H1 (cell line): ENCODE measurements at regions not wholly inside any gene's neighbourhood (a gene's known extent, or its start where the extent isn't known, plus 50 kb on each side); places are given as distances from the start of the nearest gene placed in this dataset.
A peak's percentile ranks its signal among the peaks of the same experiment; 100 is the strongest.

Experiments
- CTCF ChIA-PET: fragments of 300-600 bp; sonication (Branson Sonifier 250); formaldehyde crosslinking; loops from one replicate; lab custom pipeline; 2021; ENCODE audit not compliant: partially characterized antibody; lab: Charles Lee
- POLR2A ChIA-PET: fragments of 300-600 bp; sonication (Branson Sonifier 250); formaldehyde crosslinking; loops from one replicate; lab custom pipeline; 2021; ENCODE audit warnings: inconsistent platforms; ENCODE audit not compliant: partially characterized antibody; lab: Charles Lee
- DNase-seq, 2 experiments: peaks; one replicate each; pipeline versions ENCODE4 v3.0.0 to v3.0.0-alpha.2; 2010 to 2022; ENCODE audit warnings: low spot score in 2 of 2, low read depth in 1 of 2, mixed read lengths in 1 of 2
- FAIRE-seq: peaks from 2 replicates; lab custom pipeline; 2011; peaks lifted over from hg19 to GRCh38; lab: Jason Lieb, UNC
- H2AFZ ChIP-seq: 2 replicates; pipeline ENCODE4 v1.8.1; 2012; ENCODE audit warnings: low read length, inconsistent platforms
- H2AK5ac ChIP-seq: 2 replicates; pipeline ENCODE4 v1.6.1; 2013; ENCODE audit warnings: low read depth, low read length
- H2BK120ac ChIP-seq: replicated peaks from 2 replicates; pipeline ENCODE3; 2013; ENCODE audit warnings: low read depth, low read length, inconsistent platforms
- H2BK12ac ChIP-seq: 2 replicates; pipeline ENCODE4 v1.6.1; 2013; ENCODE audit warnings: low read depth, low read length
- H2BK15ac ChIP-seq: 2 replicates; pipeline ENCODE4 v1.6.1; 2013; ENCODE audit warnings: low read length
- H2BK20ac ChIP-seq: 2 replicates; pipeline ENCODE4 v1.6.1; 2013; ENCODE audit warnings: low read length
- H2BK5ac ChIP-seq: 2 replicates; pipeline ENCODE4 v1.6.1; 2013; ENCODE audit warnings: low read depth, low read length
- H3K14ac ChIP-seq: 2 replicates; pipeline ENCODE4 v1.6.1; 2013; ENCODE audit warnings: inconsistent platforms; ENCODE audit not compliant: insufficient read length
- H3K18ac ChIP-seq: 2 replicates; pipeline ENCODE4 v1.6.1; 2013; ENCODE audit warnings: low read length; ENCODE audit errors: extremely low read depth
- H3K23ac ChIP-seq: 2 replicates; pipeline ENCODE4 v1.6.1; 2013; ENCODE audit warnings: inconsistent platforms; ENCODE audit not compliant: insufficient read length
- H3K23me2 ChIP-seq: 2 replicates; pipeline ENCODE4 v1.6.1; 2013; ENCODE audit warnings: low read depth, low read length
- H3K27ac ChIP-seq: 2 replicates; pipeline ENCODE4 v1.6.1; 2011; ENCODE audit warnings: low read depth, low read length, inconsistent platforms
- H3K27me3 ChIP-seq, 4 experiments: replicated peaks in 1 of 4; 1 replicate in 1 of 4; 2 replicates in 3 of 4; pipeline versions ENCODE4 v1.6.1 to v1.8.1; 2011 to 2013; ENCODE audit warnings: low read length in 3 of 4, mild to moderate bottlenecking in 3 of 4, inconsistent platforms in 2 of 4, mixed read lengths in 2 of 4, moderate library complexity in 1 of 4; ENCODE audit not compliant: control insufficient read depth in 3 of 4, insufficient read depth in 3 of 4; ENCODE audit errors: extremely low read depth in 1 of 4
- H3K36me3 ChIP-seq, 4 experiments: 2 replicates each; pipeline versions ENCODE4 v1.6.1 to v1.8.1; 2011 to 2013; ENCODE audit warnings: mild to moderate bottlenecking in 4 of 4, low read length in 3 of 4, moderate library complexity in 2 of 4, control low read depth in 1 of 4, inconsistent platforms in 1 of 4; ENCODE audit not compliant: insufficient read depth in 4 of 4, control insufficient read depth in 2 of 4
- H3K4ac ChIP-seq: replicated peaks from 2 replicates; pipeline ENCODE3; 2013; ENCODE audit warnings: low read length, low read depth, mixed read lengths, inconsistent platforms; ENCODE audit not compliant: insufficient read length
- H3K4me1 ChIP-seq, 4 experiments: replicated peaks in 1 of 4; 1 replicate in 1 of 4; 2 replicates in 3 of 4; pipeline versions ENCODE4 v1.6.1 to v1.8.1; 2011 to 2013; ENCODE audit warnings: low read length in 3 of 4, inconsistent platforms in 2 of 4, mixed read lengths in 1 of 4; ENCODE audit not compliant: insufficient read depth in 4 of 4, control insufficient read depth in 3 of 4
- H3K4me2 ChIP-seq, 2 experiments: 2 replicates each; pipeline versions ENCODE4 v1.6.1 to v1.8.1; 2011 to 2013; ENCODE audit warnings: low read depth in 2 of 2, low read length in 2 of 2, control low read depth in 1 of 2, inconsistent platforms in 1 of 2, mild to moderate bottlenecking in 1 of 2; ENCODE audit not compliant: insufficient read depth in 1 of 2
- H3K4me3 ChIP-seq, 4 experiments: fragments of 200-600, 300-600 bp in 1 of 4; sonication (generic), shearing (Covaris generic), sonication (Bioruptor Twin) in 1 of 4; 2 replicates each; pipeline versions ENCODE4 v1.5.1 to v1.8.1; 2011 to 2016; ENCODE audit warnings: low read length in 4 of 4, low read depth in 3 of 4, control low read depth in 2 of 4, inconsistent platforms in 2 of 4, mild to moderate bottlenecking in 2 of 4, mixed read lengths in 1 of 4, moderate library complexity in 1 of 4; ENCODE audit not compliant: insufficient read depth in 2 of 4; ENCODE audit errors: extremely low read depth in 1 of 4
- H3K56ac ChIP-seq: replicated peaks from 2 replicates; pipeline ENCODE3; 2013; ENCODE audit warnings: low read depth, mild to moderate bottlenecking, mixed read lengths, low read length, inconsistent platforms; ENCODE audit not compliant: insufficient read length
- H3K79me1 ChIP-seq: 2 replicates; pipeline ENCODE4 v1.6.1; 2013; ENCODE audit warnings: low read depth, low read length, control low read depth
- H3K79me2 ChIP-seq, 2 experiments: 2 replicates each; pipeline versions ENCODE4 v1.6.1 to v1.8.1; 2012 to 2013; ENCODE audit warnings: low read length in 2 of 2, mild to moderate bottlenecking in 2 of 2, inconsistent platforms in 1 of 2; ENCODE audit not compliant: insufficient read depth in 2 of 2, control insufficient read depth in 1 of 2
- H3K9ac ChIP-seq, 4 experiments: replicated peaks in 1 of 4; 1 replicate in 1 of 4; 2 replicates in 3 of 4; pipeline versions ENCODE4 v1.6.1 to v1.8.1; 2011 to 2013; ENCODE audit warnings: low read depth in 3 of 4, low read length in 3 of 4, control low read depth in 2 of 4, mild to moderate bottlenecking in 2 of 4, moderate library complexity in 2 of 4, inconsistent platforms in 1 of 4; ENCODE audit errors: extremely low read depth in 1 of 4
- H3K9me3 ChIP-seq, 2 experiments: 2 replicates each; pipeline versions ENCODE4 v1.6.1 to v1.8.1; 2012 to 2013; ENCODE audit warnings: mild to moderate bottlenecking in 2 of 2, moderate library complexity in 2 of 2, control low read depth in 1 of 2, inconsistent platforms in 1 of 2, low read depth in 1 of 2, low read length in 1 of 2, mixed read lengths in 1 of 2; ENCODE audit not compliant: insufficient read depth in 2 of 2
- H4K20me1 ChIP-seq, 2 experiments: replicated peaks in 1 of 2; 2 replicates each; pipeline versions ENCODE3 to v1.8.1; 2011 to 2013; ENCODE audit warnings: inconsistent platforms in 2 of 2, low read length in 2 of 2, mild to moderate bottlenecking in 1 of 2; ENCODE audit not compliant: insufficient read depth in 2 of 2, control insufficient read depth in 1 of 2
- H4K5ac ChIP-seq: 2 replicates; pipeline ENCODE4 v1.6.1; 2013; ENCODE audit warnings: low read length, low read depth, mixed read lengths, inconsistent platforms; ENCODE audit not compliant: insufficient read length
- H4K8ac ChIP-seq: 2 replicates; pipeline ENCODE4 v1.8.0; 2013; ENCODE audit warnings: mild to moderate bottlenecking, moderate library complexity, low read length, inconsistent platforms; ENCODE audit not compliant: insufficient read depth; ENCODE audit errors: extremely low read depth
- H4K91ac ChIP-seq: replicated peaks from 2 replicates; pipeline ENCODE3; 2013; ENCODE audit warnings: low read length, mixed read lengths, inconsistent platforms; ENCODE audit not compliant: insufficient read length
- BACH1 ChIP-seq: IDR thresholded peaks from 2 replicates; pipeline ENCODE4 v1.6.1; 2012; ENCODE audit warnings: low read length, improper control_type of control experiment
- BRCA1 ChIP-seq: IDR thresholded peaks from 2 replicates; pipeline ENCODE4 v1.6.1; 2012; ENCODE audit warnings: low read depth, low read length, improper control_type of control experiment
- HDAC2 ChIP-seq, 2 experiments: fragments of 300-600 bp in 1 of 2; sonication (generic) in 1 of 2; IDR thresholded peaks; 2 replicates each; pipeline ENCODE4 v1.6.1; 2011 to 2012; ENCODE audit warnings: low read depth in 2 of 2, low read length in 2 of 2, mild to moderate bottlenecking in 2 of 2, moderate library complexity in 2 of 2, borderline replicate concordance in 1 of 2, inconsistent platforms in 1 of 2
- KDM1A ChIP-seq: fragments of 200-600, 300-600 bp; sonication (generic); IDR thresholded peaks from 2 replicates; pipeline ENCODE4 v1.7.1; 2016; ENCODE audit warnings: mild to moderate bottlenecking, low read length, borderline replicate concordance
- KDM4A ChIP-seq: IDR thresholded peaks from one replicate; pipeline ENCODE4 v1.7.1; 2012; ENCODE audit warnings: low read depth, mild to moderate bottlenecking, moderate library complexity, low read length, inconsistent platforms; ENCODE audit not compliant: severe bottlenecking
- POLR2AphosphoS5 ChIP-seq: IDR thresholded peaks from 2 replicates; pipeline ENCODE4 v1.6.1; 2011; ENCODE audit warnings: low read depth, low read length
- SIRT6 ChIP-seq: IDR thresholded peaks from one replicate; pipeline ENCODE4 v1.7.1; 2012; ENCODE audit warnings: low read length, inconsistent platforms
- TAF7 ChIP-seq: optimal IDR thresholded peaks from 2 replicates; pipeline ENCODE3; 2011; ENCODE audit warnings: low read depth, mild to moderate bottlenecking, inconsistent platforms, low read length, moderate library complexity, borderline replicate concordance
- TBP ChIP-seq: IDR thresholded peaks from 2 replicates; pipeline ENCODE4 v1.6.1; 2011; ENCODE audit warnings: low read depth, low read length, improper control_type of control experiment
- ZNF274 ChIP-seq: IDR thresholded peaks from 2 replicates; pipeline ENCODE4 v1.7.0; 2012; ENCODE audit warnings: low read length, borderline replicate concordance; ENCODE audit errors: extremely low read depth
- WGBS, 2 experiments: shearing (Covaris generic) in 1 of 2; methylation state at CpG; one replicate each; pipeline versions ENCODE4 v1.1.6 to v1.1.7; 2013 to 2015; ENCODE audit warnings: low lambda C conversion rate in 2 of 2, mixed read lengths in 2 of 2, inconsistent platforms in 1 of 2, low coverage in 1 of 2, missing lambda C conversion rate in 1 of 2; ENCODE audit not compliant: insufficient replicate concordance in 2 of 2, insufficient coverage in 1 of 2, insufficient read length in 1 of 2; ENCODE audit errors: extremely low coverage in 1 of 2, missing lambda C conversion rate in 1 of 2; 5-methylcytosine and 5-hydroxymethylcytosine counted together
- TF ChIP-seq, protein P1 (sequence below): IDR thresholded peaks from 2 replicates; pipeline ENCODE4 v1.6.1; 2011; ENCODE audit warnings: low read depth, mild to moderate bottlenecking, low read length; ENCODE audit not compliant: insufficient read depth

GRCh38 chr12:77229640-77230442, 164.5 kb upstream of the E2F7 start:
- Histone ChIP-seq H4K5ac (no peak overlapping the region), H3K4me3 (no peak overlapping the region), H2BK5ac (peak overlapping the region; percentile 8; the same call in 1 of the 2 replicates), H3K27me3 (no peaks in the 10 kb centered on the region), H2AK5ac (peak overlapping the region; percentile 88), H3K27ac (no peak overlapping the region), H4K8ac (no peak overlapping the region), H3K56ac (no peak overlapping the region), H3K14ac (no peak overlapping the region), H3K9ac (no peak overlapping the region), H4K91ac (no peak overlapping the region), H2BK15ac (no peak overlapping the region), H3K79me2 (no peaks in the 10 kb centered on the region), H3K18ac (no peak overlapping the region), H2BK12ac (no peak overlapping the region; the same call in 1 of the 2 replicates), H3K79me1 (no peaks in the 10 kb centered on the region), H3K23me2 (no peaks in the 10 kb centered on the region; the same call in 1 of the 2 replicates), H3K36me3 (no peaks in the 10 kb centered on the region), H4K20me1 (no peaks in the 10 kb centered on the region), H3K4me2 (peak overlapping the region; percentile 13 to 47; a peak in 1 of 4 replicates), H3K4ac (no peak overlapping the region), H2AFZ (no peak overlapping the region), H2BK120ac (no peak overlapping the region), H3K9me3 (no peaks in the 10 kb centered on the region), H2BK20ac (peak overlapping the region; percentile 24; the same call in 1 of the 2 replicates), H3K23ac (no peak overlapping the region), H3K4me1 (peaks cover 0 to 7% (median 3%) of the 10 kb centered on the region in 4 experiments; a peak in 3 of 7 replicates)
- TF ChIP-seq TBP (no peak), ZNF274 (no peak), HDAC2 (IDR thresholded peaks at IDR 0.05; ENCODE audit: borderline replicate concordance in 1 of 2, low read depth in 2 of 2, low read length in 2 of 2) (no peak), TAF7 (no peak), POLR2AphosphoS5 (no peak), KDM1A (no peak), SIRT6 (no peak), BACH1 (no peak), BRCA1 (no peak), KDM4A (no peak)
- TF ChIP-seq, protein P1, sequence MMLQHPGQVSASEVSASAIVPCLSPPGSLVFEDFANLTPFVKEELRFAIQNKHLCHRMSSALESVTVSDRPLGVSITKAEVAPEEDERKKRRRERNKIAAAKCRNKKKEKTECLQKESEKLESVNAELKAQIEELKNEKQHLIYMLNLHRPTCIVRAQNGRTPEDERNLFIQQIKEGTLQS = no peak
- POLR2A ChIA-PET = no interaction called here
- WGBS, 2 experiments = 60% methylated on average over 6 of the region's 6 CpGs; no CpG with 5 or more reads in 1 of the 2 experiments
- FAIRE-seq (no peak), DNase-seq (no peak)
- CTCF ChIA-PET = interaction anchor here (0.6 to 1.5 kb wide), 4 partner anchors 11 to 205 kb away, joined by 3 to 4 read pairs (median 3); no protein-coding TSS in a partner anchor
